C4-2B (cell line): ENCODE measurements at regions not wholly inside any gene's neighbourhood (a gene's known extent, or its start where the extent isn't known, plus 50 kb on each side); places are given as distances from the start of the nearest gene placed in this dataset.
A peak's percentile ranks its signal among the peaks of the same experiment; 100 is the strongest.

Source experiments
- H3K27ac ChIP-seq: fragments of 450-650 bp; 2 replicates; pipeline ENCODE4 v1.5.1; 2017
- CTCF ChIP-seq: fragments of 450-650 bp; conservative IDR thresholded peaks from 2 replicates; pipeline ENCODE4 v1.5.1; 2017; ENCODE audit warnings: mild to moderate bottlenecking
- ZFX ChIP-seq: fragments of 450-650 bp; IDR thresholded peaks from 2 replicates; pipeline ENCODE4 v1.6.1; 2017

- no peak for TF ChIP-seq ZFX
- no peak for TF ChIP-seq CTCF
- no peak overlapping the region for H3K27ac ChIP-seq
Observed at GRCh38 chr2:12412898-12413305, 303.8 kb upstream of the TRIB2 start.

- no peak overlapping the region for H3K27ac ChIP-seq
- no peak for TF ChIP-seq ZFX
- no peak for TF ChIP-seq CTCF
Observed at GRCh38 chr2:12415536-12415935, 301.2 kb upstream of the TRIB2 start.

GRCh38 chr2:12416600-12416999, 300.1 kb upstream of the TRIB2 start:
- TF ChIP-seq CTCF (peak; percentile 29), ZFX (no peak)
- H3K27ac ChIP-seq, result no peak overlapping the region

GRCh38 chr2:12417786-12418185, 298.9 kb upstream of the TRIB2 start:
- TF ChIP-seq ZFX, result no peak
- TF ChIP-seq CTCF, result no peak

GRCh38 chr2:12419803-12420202, 296.9 kb upstream of the TRIB2 start:
- H3K27ac ChIP-seq, result no peak overlapping the region

More at GRCh38 chr2:12417786-12418185, 298.9 kb upstream of the TRIB2 start:
- H3K27ac ChIP-seq, result no peak overlapping the region

GRCh38 chr2:12421046-12421445, 295.7 kb upstream of the TRIB2 start:
- no peak overlapping the region for H3K27ac ChIP-seq
- TF ChIP-seq CTCF (no peak), ZFX (no peak)

More at GRCh38 chr2:12419803-12420202, 296.9 kb upstream of the TRIB2 start:
- TF ChIP-seq CTCF (no peak), ZFX (no peak)

GRCh38 chr2:12424219-12424618, 292.5 kb upstream of the TRIB2 start:
- TF ChIP-seq CTCF (no peak), ZFX (no peak)
- H3K27ac ChIP-seq, result no peak overlapping the region
